MM.1S (cell line): ENCODE measurements at regions not wholly inside any gene's neighbourhood (a gene's known extent, or its start where the extent isn't known, plus 50 kb on each side); places are given as distances from the start of the nearest gene placed in this dataset.

Experiments
- DNase-seq: peaks from one replicate; pipeline ENCODE4 v3.0.0-alpha.2; 2015
- H2AFZ ChIP-seq: fragments of 300-600 bp; sonication (generic); 2 replicates; pipeline ENCODE4 v1.6.0; 2016; ENCODE audit warnings: antibody characterized with exemption, low read length
- H3F3A ChIP-seq: fragments of 300-600 bp; sonication (generic); 2 replicates; pipeline ENCODE4 v1.6.1; 2016; ENCODE audit warnings: mild to moderate bottlenecking, antibody characterized with exemption, low read length, moderate library complexity, mixed read lengths; ENCODE audit not compliant: insufficient read depth
- H3K27ac ChIP-seq: fragments of 300-600 bp; sonication (generic); 2 replicates; pipeline ENCODE4 v1.5.1; 2016; ENCODE audit warnings: mild to moderate bottlenecking, low read length
- H3K27me3 ChIP-seq: fragments of 300-600 bp; sonication (generic); replicated peaks from 2 replicates; pipeline ENCODE4 v1.6.0; 2016; ENCODE audit warnings: low read length; ENCODE audit not compliant: insufficient read depth
- H3K36me3 ChIP-seq: fragments of 300-600 bp; sonication (generic); replicated peaks from 2 replicates; pipeline ENCODE4 v1.6.1; 2016; ENCODE audit warnings: mild to moderate bottlenecking, low read length, mixed read lengths; ENCODE audit not compliant: insufficient read depth
- H3K4me1 ChIP-seq: fragments of 300-600 bp; sonication (generic); 2 replicates; pipeline ENCODE4 v1.6.1; 2016; ENCODE audit warnings: low read length, mixed read lengths
- H3K4me2 ChIP-seq: fragments of 300-600 bp; sonication (generic); 2 replicates; pipeline ENCODE4 v1.6.0; 2016; ENCODE audit warnings: low read depth, low read length
- H3K4me3 ChIP-seq: fragments of 300-600 bp; sonication (generic); 2 replicates; pipeline ENCODE4 v1.5.1; 2016; ENCODE audit warnings: low read length, mixed read lengths
- H3K79me2 ChIP-seq: fragments of 300-600 bp; sonication (generic); 2 replicates; pipeline ENCODE4 v1.6.1; 2016; ENCODE audit warnings: mixed run types, low read length, mixed read lengths
- H3K9ac ChIP-seq: fragments of 300-600 bp; sonication (generic); 2 replicates; pipeline ENCODE4 v1.6.1; 2016; ENCODE audit warnings: low read length, mixed read lengths
- H3K9me2 ChIP-seq: fragments of 300-600 bp; sonication (generic); replicated peaks from 2 replicates; pipeline ENCODE4 v1.6.1; 2016; ENCODE audit warnings: mild to moderate bottlenecking, low read length, mixed read lengths; ENCODE audit not compliant: insufficient read depth
- H3K9me3 ChIP-seq: fragments of 300-600 bp; sonication (generic); replicated peaks from 2 replicates; pipeline ENCODE4 v1.6.1; 2016; ENCODE audit warnings: mild to moderate bottlenecking, low read length, mixed read lengths; ENCODE audit not compliant: insufficient read depth
- H4K20me1 ChIP-seq: fragments of 300-600 bp; sonication (generic); 2 replicates; pipeline ENCODE4 v1.6.1; 2016; ENCODE audit warnings: mild to moderate bottlenecking, low read length, moderate library complexity, mixed read lengths; ENCODE audit not compliant: insufficient read depth
- EZH2 ChIP-seq: fragments of 300-600 bp; sonication (generic); optimal IDR thresholded peaks from 2 replicates; pipeline ENCODE3; 2017; ENCODE audit warnings: low read depth, mild to moderate bottlenecking, antibody characterized with exemption, low read length, mixed read lengths
- EZH2phosphoT487 ChIP-seq: fragments of 300-600 bp; sonication (generic); IDR thresholded peaks from 2 replicates; pipeline ENCODE4 v1.6.1; 2018; ENCODE audit warnings: antibody characterized with exemption, low read length
- TF ChIP-seq, protein P1 (sequence below): fragments of 300-600 bp; sonication (generic); IDR thresholded peaks from 2 replicates; pipeline ENCODE4 v1.5.1; 2016; ENCODE audit warnings: antibody characterized with exemption, low read length, mixed read lengths

GRCh38 chr3:148079370-148079769 is 618.3 kb upstream of the AGTR1 start:
- no peaks in the 10 kb centered on the region for H3K79me2 ChIP-seq
- H3K4me3 ChIP-seq, result no peak overlapping the region
- no peak overlapping the region for H3K27ac ChIP-seq
- H3K9ac ChIP-seq, result no peak overlapping the region
- no peaks in the 10 kb centered on the region for H4K20me1 ChIP-seq
- H3K9me3 ChIP-seq, result no peaks in the 10 kb centered on the region
- no peaks in the 10 kb centered on the region for H3F3A ChIP-seq
- DNase-seq, result no peak
- H3K27me3 ChIP-seq, result no peaks in the 10 kb centered on the region
- no peak overlapping the region for H2AFZ ChIP-seq
- no peak overlapping the region for H3K4me2 ChIP-seq
- no peaks in the 10 kb centered on the region for H3K36me3 ChIP-seq
- no peaks in the 10 kb centered on the region for H3K9me2 ChIP-seq
- H3K4me1 ChIP-seq, result no peaks in the 10 kb centered on the region
- no peak for TF ChIP-seq EZH2phosphoT487
- TF ChIP-seq, protein P1, sequence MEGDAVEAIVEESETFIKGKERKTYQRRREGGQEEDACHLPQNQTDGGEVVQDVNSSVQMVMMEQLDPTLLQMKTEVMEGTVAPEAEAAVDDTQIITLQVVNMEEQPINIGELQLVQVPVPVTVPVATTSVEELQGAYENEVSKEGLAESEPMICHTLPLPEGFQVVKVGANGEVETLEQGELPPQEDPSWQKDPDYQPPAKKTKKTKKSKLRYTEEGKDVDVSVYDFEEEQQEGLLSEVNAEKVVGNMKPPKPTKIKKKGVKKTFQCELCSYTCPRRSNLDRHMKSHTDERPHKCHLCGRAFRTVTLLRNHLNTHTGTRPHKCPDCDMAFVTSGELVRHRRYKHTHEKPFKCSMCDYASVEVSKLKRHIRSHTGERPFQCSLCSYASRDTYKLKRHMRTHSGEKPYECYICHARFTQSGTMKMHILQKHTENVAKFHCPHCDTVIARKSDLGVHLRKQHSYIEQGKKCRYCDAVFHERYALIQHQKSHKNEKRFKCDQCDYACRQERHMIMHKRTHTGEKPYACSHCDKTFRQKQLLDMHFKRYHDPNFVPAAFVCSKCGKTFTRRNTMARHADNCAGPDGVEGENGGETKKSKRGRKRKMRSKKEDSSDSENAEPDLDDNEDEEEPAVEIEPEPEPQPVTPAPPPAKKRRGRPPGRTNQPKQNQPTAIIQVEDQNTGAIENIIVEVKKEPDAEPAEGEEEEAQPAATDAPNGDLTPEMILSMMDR, result no peak
- no peak for TF ChIP-seq EZH2

DNA sequence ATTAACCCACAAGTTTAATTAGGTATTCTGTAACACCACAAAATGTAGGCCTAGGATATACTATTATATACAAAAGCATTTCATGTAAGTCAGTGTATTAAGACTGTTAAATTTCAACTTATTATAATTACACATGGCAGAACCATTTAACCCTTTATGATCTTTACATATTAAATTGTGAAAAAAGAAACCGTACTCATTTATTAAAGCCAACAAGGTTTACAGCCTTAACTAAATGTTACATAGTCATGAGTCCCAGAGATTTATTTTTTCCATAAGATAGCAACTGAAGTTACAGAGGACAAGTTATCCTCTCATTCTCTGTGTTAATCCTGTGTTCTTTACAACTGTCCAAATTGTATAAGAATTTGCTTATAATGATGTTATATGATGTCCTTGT is 615.8 kb upstream of the AGTR1 start:
- Histone ChIP-seq H3K4me1 (0 out of 2 replicates have a peak, but pooled peaks cover 4% of the 10 kb centered on the region), H3K9ac (no peak overlapping the region), H3K27ac (no peak overlapping the region), H3K9me2 (no peaks in the 10 kb centered on the region), H3K4me3 (no peak overlapping the region), H3K79me2 (no peaks in the 10 kb centered on the region), H3K27me3 (no peaks in the 10 kb centered on the region), H3K9me3 (no peaks in the 10 kb centered on the region), H2AFZ (no peak overlapping the region), H3F3A (no peaks in the 10 kb centered on the region), H3K4me2 (no peak overlapping the region), H4K20me1 (no peaks in the 10 kb centered on the region), H3K36me3 (no peaks in the 10 kb centered on the region)
- DNase-seq, result no peak
- no peak for TF ChIP-seq EZH2
- TF ChIP-seq, protein P1, result no peak
- TF ChIP-seq EZH2phosphoT487, result no peak

GRCh38 chr3:148082506-148083280 is 615.0 kb upstream of the AGTR1 start:
- Histone ChIP-seq H3K27me3 (no peaks in the 10 kb centered on the region), H3K36me3 (no peaks in the 10 kb centered on the region), H3K4me3 (no peak overlapping the region), H3K9me3 (no peaks in the 10 kb centered on the region), H3K9me2 (no peaks in the 10 kb centered on the region), H3K79me2 (no peaks in the 10 kb centered on the region), H3F3A (no peaks in the 10 kb centered on the region), H3K9ac (no peak overlapping the region), H2AFZ (no peak overlapping the region), H3K4me2 (no peak overlapping the region), H3K27ac (no peak overlapping the region), H3K4me1 (0 out of 2 replicates have a peak, but pooled peaks cover 4% of the 10 kb centered on the region), H4K20me1 (no peaks in the 10 kb centered on the region)
- no peak for DNase-seq
- TF ChIP-seq, protein P1, result no peak
- TF ChIP-seq EZH2 (no peak), EZH2phosphoT487 (no peak)
